TTC549 (cell line): ENCODE measurements at regions not wholly inside any gene's neighbourhood (a gene's known extent, or its start where the extent isn't known, plus 50 kb on each side); places are given as distances from the start of the nearest gene placed in this dataset.
"Not testable (repeated sequence)": the region's sequence is repeated elsewhere in the genome, so short reads cannot be mapped to it uniquely, and the experiment has no call there.

Experiments
- FAIRE-seq: peaks from 2 replicates; lab custom pipeline; 2012; peaks lifted over from hg19 to GRCh38; lab: Jason Lieb, UNC

GRCh38 chr21:27870755-27871154, 903.9 kb upstream of the ADAMTS5 start:
- FAIRE-seq: not testable (repeated sequence)

GRCh38 chr21:27860314-27860955, 893.5 kb upstream of the ADAMTS5 start:
- FAIRE-seq: not testable (repeated sequence)

- not testable (repeated sequence) for FAIRE-seq
These were observed 891.4 kb upstream of the ADAMTS5 start for GRCh38 chr21:27858053-27858825.

GRCh38 chr21:27856988-27857387, 890.1 kb upstream of the ADAMTS5 start:
- FAIRE-seq: not testable (repeated sequence)

- FAIRE-seq: no peak
These were observed 874.3 kb upstream of the ADAMTS5 start for GRCh38 chr21:27841084-27841672.

- FAIRE-seq: no peak
These were observed 873.4 kb upstream of the ADAMTS5 start for GRCh38 chr21:27840262-27840661.

- no peak for FAIRE-seq
These were observed 872.7 kb upstream of the ADAMTS5 start for GRCh38 chr21:27839512-27840115.

- FAIRE-seq: no peak
These were observed 871.7 kb upstream of the ADAMTS5 start for GRCh38 chr21:27838573-27838972.

GRCh38 chr21:27837936-27838335, 871.0 kb upstream of the ADAMTS5 start:
- FAIRE-seq: no peak

- no peak for FAIRE-seq
These were observed 866.4 kb upstream of the ADAMTS5 start for GRCh38 chr21:27833298-27833697.

GRCh38 chr21:27831816-27832569, 865.1 kb upstream of the ADAMTS5 start:
- FAIRE-seq: peak; percentile 81

GRCh38 chr21:27831177-27831576, 864.3 kb upstream of the ADAMTS5 start:
- no peak for FAIRE-seq

- FAIRE-seq: no peak
These were observed 861.1 kb upstream of the ADAMTS5 start for GRCh38 chr21:27827972-27828371.

- no peak for FAIRE-seq
These were observed 858.1 kb upstream of the ADAMTS5 start for GRCh38 chr21:27825035-27825434.

- FAIRE-seq: no peak
These were observed 856.8 kb upstream of the ADAMTS5 start for GRCh38 chr21:27823652-27824201.

- no peak for FAIRE-seq
These were observed 853.5 kb upstream of the ADAMTS5 start for GRCh38 chr21:27820342-27820741.

GRCh38 chr21:27819299-27819698, 852.4 kb upstream of the ADAMTS5 start:
- FAIRE-seq: no peak

GRCh38 chr21:27818847-27819246, 852.0 kb upstream of the ADAMTS5 start:
- no peak for FAIRE-seq

- no peak for FAIRE-seq
These were observed 851.2 kb upstream of the ADAMTS5 start for GRCh38 chr21:27817902-27818623.

GRCh38 chr21:27817074-27817473, 850.2 kb upstream of the ADAMTS5 start:
- FAIRE-seq: no peak

- FAIRE-seq: no peak
These were observed 849.4 kb upstream of the ADAMTS5 start for GRCh38 chr21:27816301-27816700.
